CD14-positive monocyte (primary cell): ENCODE measurements at regions not wholly inside any gene's neighbourhood (a gene's known extent, or its start where the extent isn't known, plus 50 kb on each side); places are given as distances from the start of the nearest gene placed in this dataset.

ENCODE experiments used
- DNase-seq, 3 donors: peaks; one replicate each; pipeline ENCODE4 v3.0.0-alpha.2; 2011 to 2022
- H2AFZ ChIP-seq: 2 replicates; pipeline ENCODE4 v1.6.0; 2012; ENCODE audit warnings: mild to moderate bottlenecking, low read depth, low read length, inconsistent platforms; ENCODE audit not compliant: insufficient read depth, poor library complexity, severe bottlenecking
- H3K27ac ChIP-seq, 2 donors: 1 replicate in 1 of 2; 2 replicates in 1 of 2; pipeline ENCODE4 v1.5.1; 2012 to 2013; ENCODE audit warnings: low read length in 2 of 2, control low read depth in 1 of 2, inconsistent platforms in 1 of 2, low read depth in 1 of 2, mild to moderate bottlenecking in 1 of 2
- H3K27me3 ChIP-seq, 2 donors: one replicate each; pipeline versions ENCODE4 v1.6.0 to v1.6.1; 2011 to 2013; ENCODE audit warnings: low read length in 2 of 2; ENCODE audit not compliant: control insufficient read depth in 2 of 2, insufficient read depth in 2 of 2
- H3K36me3 ChIP-seq, 2 donors: replicated peaks in 1 of 2; 1 replicate in 1 of 2; 2 replicates in 1 of 2; pipeline versions ENCODE4 v1.5.1 to v1.6.1; 2012 to 2013; ENCODE audit warnings: low read length in 2 of 2, control low read depth in 1 of 2, inconsistent platforms in 1 of 2, mild to moderate bottlenecking in 1 of 2; ENCODE audit not compliant: insufficient read depth in 2 of 2, control insufficient read depth in 1 of 2
- H3K4me1 ChIP-seq, 2 donors: 1 replicate in 1 of 2; 2 replicates in 1 of 2; pipeline versions ENCODE4 v1.5.1 to v1.6.1; 2012 to 2013; ENCODE audit warnings: low read length in 2 of 2, control low read depth in 1 of 2, inconsistent platforms in 1 of 2, mild to moderate bottlenecking in 1 of 2, moderate library complexity in 1 of 2; ENCODE audit not compliant: insufficient read depth in 2 of 2, control insufficient read depth in 1 of 2
- H3K4me2 ChIP-seq: replicated peaks from 2 replicates; pipeline ENCODE3; 2012; ENCODE audit warnings: low read length, moderate library complexity, mild to moderate bottlenecking; ENCODE audit not compliant: poor library complexity, severe bottlenecking; ENCODE audit errors: extremely low read depth
- H3K4me3 ChIP-seq, 3 experiments: fragments of 200-600 bp in 1 of 3; sonication (generic) in 1 of 3; replicated peaks in 1 of 3; 1 replicate in 2 of 3; 2 replicates in 1 of 3; pipeline ENCODE4 v1.5.1; 2011 to 2013; ENCODE audit warnings: low read length in 3 of 3, mild to moderate bottlenecking in 3 of 3, control low read depth in 2 of 3, low read depth in 2 of 3, inconsistent platforms in 1 of 3, moderate library complexity in 1 of 3
- H3K79me2 ChIP-seq: 2 replicates; pipeline ENCODE4 v1.6.0; 2012; ENCODE audit warnings: mild to moderate bottlenecking, control low read depth, inconsistent platforms, low read length, moderate library complexity; ENCODE audit not compliant: insufficient read depth
- H3K9ac ChIP-seq: 2 replicates; pipeline ENCODE4 v1.6.0; 2017; ENCODE audit warnings: low read length, mild to moderate bottlenecking; ENCODE audit not compliant: insufficient read depth, poor library complexity, severe bottlenecking
- H3K9me3 ChIP-seq, 2 donors: replicated peaks in 1 of 2; 1 replicate in 1 of 2; 2 replicates in 1 of 2; pipeline versions ENCODE4 v1.5.1 to v1.6.1; 2012 to 2013; ENCODE audit warnings: low read length in 2 of 2, control low read depth in 1 of 2; ENCODE audit not compliant: control insufficient read depth in 1 of 2, insufficient read depth in 1 of 2
- H4K20me1 ChIP-seq: 2 replicates; pipeline ENCODE4 v1.6.0; 2012; ENCODE audit warnings: mild to moderate bottlenecking, low read length, control low read depth, moderate library complexity; ENCODE audit not compliant: insufficient read depth
- H3K27ac Mint-ChIP-seq, 7 donors: one replicate each; pipeline ENCODE4 v1.8.0; 2020; ENCODE audit warnings: mild to moderate bottlenecking in 7 of 7, mixed read lengths in 7 of 7, moderate library complexity in 6 of 7, inconsistent platforms in 2 of 7
- H3K27me3 Mint-ChIP-seq, 3 donors: one replicate each; pipeline ENCODE4 v1.8.0; 2021 to 2022; ENCODE audit warnings: low read depth in 3 of 3, mild to moderate bottlenecking in 3 of 3, mixed read lengths in 3 of 3, moderate library complexity in 3 of 3, inconsistent platforms in 1 of 3
- H3K36me3 Mint-ChIP-seq, 2 donors: one replicate each; pipeline ENCODE4 v1.8.0; 2020; ENCODE audit warnings: mixed read lengths in 2 of 2, inconsistent platforms in 1 of 2, mild to moderate bottlenecking in 1 of 2
- H3K4me1 Mint-ChIP-seq: one replicate; pipeline ENCODE4 v1.8.0; 2020; ENCODE audit warnings: mild to moderate bottlenecking, mixed read lengths
- H3K4me3 Mint-ChIP-seq, 2 donors: one replicate each; pipeline ENCODE4 v1.8.0; 2020; ENCODE audit warnings: mild to moderate bottlenecking in 2 of 2, mixed read lengths in 2 of 2, moderate library complexity in 1 of 2
- H3K9me3 Mint-ChIP-seq, 7 donors: one replicate each; pipeline ENCODE4 v1.8.0; 2020 to 2022; ENCODE audit warnings: mixed read lengths in 7 of 7, mild to moderate bottlenecking in 6 of 7, moderate library complexity in 6 of 7, inconsistent platforms in 2 of 7
- WGBS: methylation state at CpG from one replicate; pipeline ENCODE4 v1.1.5; 2013; ENCODE audit warnings: missing lambda C conversion rate; ENCODE audit not compliant: insufficient coverage; 5-methylcytosine and 5-hydroxymethylcytosine counted together
- intact Hi-C, 2 donors: fragments of 100-400 bp; cut with micrococcal nuclease; formaldehyde crosslinking; loops; one replicate each; pipeline versions ENCODE4 v1.15.0 to v1.15.1; 2023
- TF ChIP-seq, protein P1 (sequence below): fragments of 200-600 bp; IDR thresholded peaks from one replicate; pipeline ENCODE4 v1.8.0; 2022; ENCODE audit warnings: antibody characterized with exemption, mild to moderate bottlenecking

DNA sequence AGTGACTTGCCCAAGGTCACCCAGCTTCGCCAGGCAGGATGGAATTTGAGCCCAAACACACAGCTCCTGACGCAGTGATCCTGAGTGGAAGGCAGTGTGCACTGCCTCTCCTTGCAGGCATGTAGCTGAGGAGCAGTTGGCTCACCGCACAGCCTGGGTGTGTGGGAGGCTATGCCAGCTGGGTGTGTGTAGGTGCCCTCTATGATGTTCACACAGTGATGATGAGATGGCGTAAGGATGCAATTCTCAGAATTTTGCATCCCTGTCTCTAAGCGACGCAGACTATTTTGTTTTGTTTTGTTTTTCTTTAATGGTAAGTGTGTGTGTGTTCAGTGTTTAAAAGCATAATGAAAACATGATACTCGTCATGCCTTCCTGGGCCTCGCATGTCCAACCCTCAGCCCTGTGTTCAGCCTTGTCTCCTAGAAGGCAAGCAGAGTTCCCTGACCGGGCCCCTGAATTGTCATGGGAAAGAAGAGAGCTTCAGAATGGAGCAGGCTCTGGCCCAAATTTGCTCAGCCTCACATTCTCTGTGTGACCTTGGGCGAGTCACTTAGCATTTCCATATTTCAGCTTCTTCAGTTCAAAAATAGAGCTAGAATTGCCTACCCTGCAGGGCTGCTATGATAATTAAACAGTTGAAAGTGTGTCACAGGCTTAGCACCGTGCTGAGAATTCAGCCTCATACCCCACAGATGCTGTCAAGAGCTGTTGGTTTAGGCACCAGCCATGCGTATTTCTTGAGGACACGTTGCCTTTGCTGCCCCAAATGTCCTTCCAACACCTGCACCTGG is 603.6 kb upstream of the RAB6C start:
- Histone ChIP-seq H3K9ac (no peak overlapping the region), H3K27ac (no peak overlapping the region), H3K4me3 (no peak overlapping the region), H3K4me2 (no peak overlapping the region), H3K36me3 (no peaks in the 10 kb centered on the region), H3K9me3 (no peaks in the 10 kb centered on the region), H3K79me2 (no peaks in the 10 kb centered on the region), H4K20me1 (no peaks in the 10 kb centered on the region), H3K4me1 (no peaks in the 10 kb centered on the region), H3K27me3 (no peaks in the 10 kb centered on the region), H2AFZ (no peak overlapping the region)
- Mint-ChIP-seq H3K27ac (no peak overlapping the region), H3K4me3 (no peak overlapping the region), H3K4me1 (no peaks in the 10 kb centered on the region), H3K27me3 (peaks cover 0 to 1% (median 0%) of the 10 kb centered on the region in 3 donors), H3K9me3 (peaks cover 0 to 9% (median 2%) of the 10 kb centered on the region in 7 donors), H3K36me3 (no peaks in the 10 kb centered on the region)
- DNase-seq: no peak
- intact Hi-C loops: no loop called here
- TF ChIP-seq, protein P1, sequence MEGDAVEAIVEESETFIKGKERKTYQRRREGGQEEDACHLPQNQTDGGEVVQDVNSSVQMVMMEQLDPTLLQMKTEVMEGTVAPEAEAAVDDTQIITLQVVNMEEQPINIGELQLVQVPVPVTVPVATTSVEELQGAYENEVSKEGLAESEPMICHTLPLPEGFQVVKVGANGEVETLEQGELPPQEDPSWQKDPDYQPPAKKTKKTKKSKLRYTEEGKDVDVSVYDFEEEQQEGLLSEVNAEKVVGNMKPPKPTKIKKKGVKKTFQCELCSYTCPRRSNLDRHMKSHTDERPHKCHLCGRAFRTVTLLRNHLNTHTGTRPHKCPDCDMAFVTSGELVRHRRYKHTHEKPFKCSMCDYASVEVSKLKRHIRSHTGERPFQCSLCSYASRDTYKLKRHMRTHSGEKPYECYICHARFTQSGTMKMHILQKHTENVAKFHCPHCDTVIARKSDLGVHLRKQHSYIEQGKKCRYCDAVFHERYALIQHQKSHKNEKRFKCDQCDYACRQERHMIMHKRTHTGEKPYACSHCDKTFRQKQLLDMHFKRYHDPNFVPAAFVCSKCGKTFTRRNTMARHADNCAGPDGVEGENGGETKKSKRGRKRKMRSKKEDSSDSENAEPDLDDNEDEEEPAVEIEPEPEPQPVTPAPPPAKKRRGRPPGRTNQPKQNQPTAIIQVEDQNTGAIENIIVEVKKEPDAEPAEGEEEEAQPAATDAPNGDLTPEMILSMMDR: no peak
- WGBS: 93% methylated on average over 12 of the region's 13 CpGs

DNA sequence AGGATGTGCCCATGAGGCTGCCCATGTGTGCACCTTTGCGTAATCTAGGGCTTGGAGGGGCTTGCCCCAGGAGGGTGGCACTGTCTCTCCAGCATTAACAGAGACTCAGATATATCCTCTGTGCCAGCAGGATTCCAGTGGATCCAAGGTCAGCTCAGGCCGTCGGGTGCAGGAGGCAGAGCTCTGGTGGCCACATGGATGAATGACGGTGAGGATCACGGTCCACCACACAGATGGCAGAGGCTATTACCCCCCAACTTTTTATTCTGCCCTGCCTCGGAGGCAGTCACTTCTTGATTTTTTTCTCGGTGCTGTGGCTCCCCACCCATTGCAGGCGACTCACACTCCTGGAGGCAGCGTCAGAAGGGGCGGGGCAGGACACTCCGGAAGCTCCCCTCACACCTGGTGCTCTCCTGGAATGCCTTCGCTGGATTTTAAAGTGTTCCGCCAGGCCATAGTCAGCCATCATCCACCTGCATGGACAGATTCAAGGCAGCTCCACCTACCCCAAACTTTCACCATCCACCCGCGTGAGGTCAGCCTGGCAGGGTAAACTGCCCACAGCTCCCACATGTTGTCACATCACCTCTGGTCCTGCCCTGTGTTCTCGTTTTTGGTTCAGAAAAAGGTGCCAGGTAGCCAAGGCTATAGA is 602.9 kb upstream of the RAB6C start:
- H3K27me3 Mint-ChIP-seq: peaks cover 0 to 1% (median 0%) of the 10 kb centered on the region in 3 donors
- Histone ChIP-seq H4K20me1 (no peaks in the 10 kb centered on the region), H3K4me2 (no peak overlapping the region), H3K27me3 (no peaks in the 10 kb centered on the region), H3K4me1 (no peaks in the 10 kb centered on the region), H3K9ac (no peak overlapping the region), H2AFZ (no peak overlapping the region), H3K79me2 (no peaks in the 10 kb centered on the region), H3K4me3 (no peak overlapping the region), H3K27ac (no peak overlapping the region), H3K36me3 (no peaks in the 10 kb centered on the region), H3K9me3 (no peaks in the 10 kb centered on the region)
- intact Hi-C loops: no loop called here
- H3K36me3 Mint-ChIP-seq: no peaks in the 10 kb centered on the region
- DNase-seq: no peak
- no peaks in the 10 kb centered on the region for H3K4me1 Mint-ChIP-seq
- TF ChIP-seq, protein P1: no peak
- H3K4me3 Mint-ChIP-seq: no peak overlapping the region
- H3K9me3 Mint-ChIP-seq: peaks cover 0 to 9% (median 2%) of the 10 kb centered on the region in 7 donors
- H3K27ac Mint-ChIP-seq: no peak overlapping the region
- 93% methylated on average over 14 of the region's 16 CpGs for WGBS
